ENCODE measurements at regions not wholly inside any gene's neighbourhood (a gene's known extent, or its start where the extent isn't known, plus 50 kb on each side); places are given as distances from the start of the nearest gene placed in this dataset.

- DNase-seq: no peak
These were observed 411.6 kb upstream of the FBXO33 start for GRCh38 chr14:39843881-39844280.

- no peak for DNase-seq
These were observed 408.9 kb upstream of the FBXO33 start for GRCh38 chr14:39841088-39841487.

- DNase-seq: no peak
These were observed 395.8 kb upstream of the FBXO33 start for GRCh38 chr14:39827901-39828655.

GRCh38 chr14:39812532-39813320 is 380.5 kb upstream of the FBXO33 start:
- no peak for DNase-seq

GRCh38 chr14:39807271-39807670 is 375.0 kb upstream of the FBXO33 start:
- DNase-seq: no peak

- no peak for DNase-seq
These were observed 352.2 kb upstream of the FBXO33 start for GRCh38 chr14:39784461-39784860.

- DNase-seq: no peak
These were observed 349.2 kb upstream of the FBXO33 start for GRCh38 chr14:39781466-39781865.

GRCh38 chr14:39773387-39774126 is 341.3 kb upstream of the FBXO33 start:
- DNase-seq: no peak

- DNase-seq: no peak
These were observed 340.4 kb upstream of the FBXO33 start for GRCh38 chr14:39772627-39773026.

- DNase-seq: no peak
These were observed 336.4 kb upstream of the FBXO33 start for GRCh38 chr14:39768589-39768988.

GRCh38 chr14:39766397-39767000 is 334.3 kb upstream of the FBXO33 start:
- DNase-seq: no peak

- DNase-seq: no peak
These were observed 333.4 kb upstream of the FBXO33 start for GRCh38 chr14:39765676-39766075.

- no peak for DNase-seq
These were observed 331.2 kb upstream of the FBXO33 start for GRCh38 chr14:39763402-39763890.

GRCh38 chr14:39762576-39763401 is 330.6 kb upstream of the FBXO33 start:
- no peak for DNase-seq

GRCh38 chr14:39755269-39755878 is 323.1 kb upstream of the FBXO33 start:
- no peak for DNase-seq

GRCh38 chr14:39740454-39740853 is 308.2 kb upstream of the FBXO33 start:
- no peak for DNase-seq

GRCh38 chr14:39739796-39740195 is 307.6 kb upstream of the FBXO33 start:
- no peak for DNase-seq

GRCh38 chr14:39734306-39734705 is 302.1 kb upstream of the FBXO33 start:
- no peak for DNase-seq

- no peak for DNase-seq
These were observed 301.5 kb upstream of the FBXO33 start for GRCh38 chr14:39733741-39734140.

- DNase-seq: no peak
These were observed 299.7 kb upstream of the FBXO33 start for GRCh38 chr14:39731912-39732311.

- DNase-seq: no peak
These were observed 294.3 kb upstream of the FBXO33 start for GRCh38 chr14:39726563-39726962.
